HEK293T (cell line): ENCODE measurements at regions not wholly inside any gene's neighbourhood (a gene's known extent, or its start where the extent isn't known, plus 50 kb on each side); places are given as distances from the start of the nearest gene placed in this dataset.

Experiments
- BHLHE40 ChIP-seq: fragments of 450-650 bp; IDR thresholded peaks from 2 replicates; pipeline ENCODE4 v1.6.1; 2016; ENCODE audit warnings: mild to moderate bottlenecking, moderate library complexity, borderline replicate concordance
- CTBP1 ChIP-seq: fragments of 450-650 bp; IDR thresholded peaks from 2 replicates; pipeline ENCODE4 v1.6.1; 2016; ENCODE audit warnings: borderline replicate concordance
- ELF4 ChIP-seq: fragments of 450-650 bp; IDR thresholded peaks from 2 replicates; pipeline ENCODE4 v1.6.1; 2017; ENCODE audit warnings: antibody characterized with exemption
- FOXA1 ChIP-seq: fragments of 450-650 bp; IDR thresholded peaks from 2 replicates; pipeline ENCODE4 v1.6.1; 2016; ENCODE audit warnings: mild to moderate bottlenecking
- FOXK2 ChIP-seq: fragments of 450-650 bp; IDR thresholded peaks from 2 replicates; pipeline ENCODE4 v1.6.1; 2016; ENCODE audit warnings: mild to moderate bottlenecking
- FOXM1 ChIP-seq: fragments of 450-650 bp; IDR thresholded peaks from 2 replicates; pipeline ENCODE4 v1.6.1; 2017; ENCODE audit warnings: mild to moderate bottlenecking, borderline replicate concordance
- HDGF ChIP-seq: fragments of 450-650 bp; IDR thresholded peaks from 2 replicates; pipeline ENCODE4 v1.6.1; 2017; ENCODE audit warnings: antibody characterized with exemption, borderline replicate concordance
- LEF1 ChIP-seq: fragments of 450-650 bp; IDR thresholded peaks from 2 replicates; pipeline ENCODE4 v1.6.1; 2017; ENCODE audit warnings: mild to moderate bottlenecking, borderline replicate concordance
- NFRKB ChIP-seq: fragments of 450-650 bp; IDR thresholded peaks from 2 replicates; pipeline ENCODE4 v1.6.1; 2016; ENCODE audit warnings: mild to moderate bottlenecking, moderate library complexity
- SP1 ChIP-seq: fragments of 450-650 bp; IDR thresholded peaks from 2 replicates; pipeline ENCODE4 v1.6.1; 2017
- SUZ12 ChIP-seq: fragments of 450-650 bp; IDR thresholded peaks from 2 replicates; pipeline ENCODE4 v1.6.1; 2016; ENCODE audit warnings: mild to moderate bottlenecking
- TARDBP ChIP-seq: fragments of 450-650 bp; IDR thresholded peaks from 2 replicates; pipeline ENCODE4 v1.6.1; 2016

GRCh38 chr2:8506746-8507145 lies 175.1 kb upstream of the ID2 start:
- TF ChIP-seq ELF4 (no peak), FOXK2 (no peak), SP1 (no peak), HDGF (no peak), TARDBP (no peak), FOXM1 (no peak), SUZ12 (no peak), CTBP1 (no peak), NFRKB (no peak), BHLHE40 (no peak), LEF1 (no peak), FOXA1 (no peak)
